Omental fat pad (tissue), 3 donors: ENCODE measurements at regions not wholly inside any gene's neighbourhood (a gene's known extent, or its start where the extent isn't known, plus 50 kb on each side); places are given as distances from the start of the nearest gene placed in this dataset.

Experiments
- ATAC-seq: fragments of 150-250 bp; one replicate; pipeline ENCODE4 v1.9.1; 2016; ENCODE audit warnings: mild to moderate bottlenecking, moderate library complexity; ENCODE audit not compliant: low FRiP score
- DNase-seq: peaks from one replicate; pipeline ENCODE4 v3.0.0-alpha.2; 2019; ENCODE audit warnings: low spot score
- TF ChIP-seq, protein P1 (sequence below), 3 donors: fragments of 450-650 bp; IDR thresholded peaks; one replicate each; pipeline ENCODE4 v1.5.1; 2016 to 2017; ENCODE audit warnings: antibody characterized with exemption in 3 of 3, mild to moderate bottlenecking in 3 of 3, moderate library complexity in 2 of 3

DNA sequence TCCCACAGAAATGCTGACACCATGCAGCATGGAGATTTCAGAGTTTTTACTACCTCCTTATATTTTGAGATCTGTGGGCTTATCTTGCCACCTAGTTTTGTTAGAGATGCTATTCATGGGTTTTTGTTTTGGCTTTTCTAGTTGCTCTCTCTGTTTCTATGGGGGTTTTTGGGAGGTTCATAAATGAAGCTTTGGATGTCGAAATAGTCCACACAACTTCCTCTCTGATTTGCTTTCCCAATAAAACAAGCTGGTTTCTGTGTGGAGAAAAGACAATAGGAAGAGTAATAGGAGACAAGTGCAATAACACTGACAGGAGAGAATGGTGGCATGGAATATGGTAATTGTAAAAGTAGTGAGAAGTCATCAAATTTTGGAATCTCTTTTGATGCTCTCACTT is 106.8 kb upstream of the GPR149 start:
- ATAC-seq (no peak), DNase-seq (no peak)
- TF ChIP-seq, protein P1, sequence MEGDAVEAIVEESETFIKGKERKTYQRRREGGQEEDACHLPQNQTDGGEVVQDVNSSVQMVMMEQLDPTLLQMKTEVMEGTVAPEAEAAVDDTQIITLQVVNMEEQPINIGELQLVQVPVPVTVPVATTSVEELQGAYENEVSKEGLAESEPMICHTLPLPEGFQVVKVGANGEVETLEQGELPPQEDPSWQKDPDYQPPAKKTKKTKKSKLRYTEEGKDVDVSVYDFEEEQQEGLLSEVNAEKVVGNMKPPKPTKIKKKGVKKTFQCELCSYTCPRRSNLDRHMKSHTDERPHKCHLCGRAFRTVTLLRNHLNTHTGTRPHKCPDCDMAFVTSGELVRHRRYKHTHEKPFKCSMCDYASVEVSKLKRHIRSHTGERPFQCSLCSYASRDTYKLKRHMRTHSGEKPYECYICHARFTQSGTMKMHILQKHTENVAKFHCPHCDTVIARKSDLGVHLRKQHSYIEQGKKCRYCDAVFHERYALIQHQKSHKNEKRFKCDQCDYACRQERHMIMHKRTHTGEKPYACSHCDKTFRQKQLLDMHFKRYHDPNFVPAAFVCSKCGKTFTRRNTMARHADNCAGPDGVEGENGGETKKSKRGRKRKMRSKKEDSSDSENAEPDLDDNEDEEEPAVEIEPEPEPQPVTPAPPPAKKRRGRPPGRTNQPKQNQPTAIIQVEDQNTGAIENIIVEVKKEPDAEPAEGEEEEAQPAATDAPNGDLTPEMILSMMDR (IDR thresholded peaks at IDR 0.05), result no peak

GRCh38 chr3:154522036-154522602 is 92.1 kb upstream of the GPR149 start:
- ATAC-seq (no peak), DNase-seq (no peak)

GRCh38 chr3:154517404-154517803 is 87.4 kb upstream of the GPR149 start:
- DNase-seq, result no peak
- TF ChIP-seq, protein P1 (IDR thresholded peaks at IDR 0.05), result no peak
- no peak for ATAC-seq

More at GRCh38 chr3:154522036-154522602, 92.1 kb upstream of the GPR149 start:
- TF ChIP-seq, protein P1 (IDR thresholded peaks at IDR 0.05), result no peak

DNA sequence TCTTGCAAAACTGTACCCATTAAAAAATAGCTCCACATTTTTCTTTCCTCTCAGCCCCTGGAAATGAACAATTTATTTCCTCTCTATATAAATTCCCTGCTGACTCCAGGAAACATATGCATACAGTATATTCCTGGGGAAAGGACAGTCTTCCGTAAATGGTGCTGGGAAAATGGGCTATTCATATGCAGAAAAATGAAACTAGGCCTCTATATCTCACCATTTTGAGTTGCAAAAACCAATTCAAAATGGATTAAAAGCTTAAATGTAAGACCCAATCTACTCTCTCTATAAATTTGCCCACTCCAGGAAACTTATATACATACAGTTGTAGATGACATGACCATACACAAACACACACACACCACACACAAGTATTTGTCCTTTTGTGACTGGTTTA is 85.9 kb upstream of the GPR149 start:
- TF ChIP-seq, protein P1 (IDR thresholded peaks at IDR 0.05), result no peak
- DNase-seq (no peak), ATAC-seq (no peak)

- ATAC-seq (no peak), DNase-seq (no peak)
- TF ChIP-seq, protein P1 (IDR thresholded peaks at IDR 0.05), result no peak
Measured at GRCh38 chr3:154510780-154511179, 80.8 kb upstream of the GPR149 start.

- TF ChIP-seq, protein P1 (IDR thresholded peaks at IDR 0.05), result no peak
- ATAC-seq (no peak), DNase-seq (no peak)
Measured at GRCh38 chr3:154507727-154508126, 77.7 kb upstream of the GPR149 start.

DNA sequence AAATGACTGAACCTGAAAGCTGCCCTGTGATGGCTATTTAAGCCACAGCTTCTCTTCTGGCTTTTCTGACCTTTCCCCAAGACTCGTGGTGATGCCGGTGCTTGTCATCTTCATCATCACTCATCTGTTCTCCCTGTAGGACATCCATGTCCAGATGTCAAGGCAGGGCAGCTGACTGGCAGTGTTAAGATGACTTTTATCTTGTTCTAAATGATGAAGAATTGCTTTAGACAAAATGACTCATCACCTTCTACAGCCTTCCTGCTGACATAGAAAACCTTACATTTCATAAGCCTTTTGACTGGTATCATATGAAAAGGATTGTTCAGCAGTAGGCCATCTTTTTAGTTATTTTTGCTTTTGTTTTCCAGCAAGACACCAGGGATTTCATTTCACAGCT is 67.0 kb upstream of the GPR149 start:
- DNase-seq (no peak), ATAC-seq (no peak)
- TF ChIP-seq, protein P1 (IDR thresholded peaks at IDR 0.05), result no peak
